ENCODE measurements at regions not wholly inside any gene's neighbourhood (a gene's known extent, or its start where the extent isn't known, plus 50 kb on each side); places are given as distances from the start of the nearest gene placed in this dataset.

DNA sequence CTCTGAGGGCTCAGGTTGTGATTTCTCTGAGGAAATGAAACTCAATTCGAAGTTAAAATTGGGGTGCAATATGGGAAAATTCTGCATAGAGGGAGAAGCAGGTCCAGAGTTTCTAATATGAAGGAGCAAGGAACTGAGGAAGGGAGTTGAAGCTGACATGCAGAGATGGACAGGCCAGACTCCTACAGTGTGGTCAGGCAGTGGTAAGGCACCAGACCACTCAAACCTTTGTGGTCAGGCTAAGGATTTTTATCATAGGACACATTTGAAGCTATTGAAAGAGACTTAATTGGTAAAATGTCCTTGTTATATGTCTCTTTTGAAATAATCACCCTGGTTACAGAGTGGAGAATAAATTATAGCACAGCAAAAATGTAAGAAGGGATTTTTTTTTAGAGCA is 1074.8 kb upstream of the CDH2 start:
- 73% methylated on average over 1 of the region's 1 CpG for WGBS (ENCODE audit: low lambda C conversion rate, missing lambda C conversion rate)

DNA sequence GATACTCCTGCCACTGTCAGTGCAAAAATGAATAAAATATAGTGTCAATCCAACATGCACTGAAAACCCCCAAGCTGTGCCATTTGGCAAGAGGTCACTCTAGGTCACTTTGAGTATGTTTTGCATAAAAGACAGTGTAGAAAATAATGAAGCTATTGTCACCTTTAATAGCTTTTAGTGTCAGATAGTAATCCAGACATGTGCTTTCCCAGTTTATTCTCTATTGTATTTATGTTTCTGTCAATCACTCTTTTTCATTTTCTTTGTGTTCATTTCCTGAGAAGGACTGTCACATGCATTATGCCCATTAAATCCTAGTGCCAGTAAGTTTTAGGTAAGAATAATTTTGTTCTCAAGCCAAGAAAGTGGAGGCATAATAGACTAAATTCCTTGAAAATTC is 1073.9 kb upstream of the CDH2 start:
- H3K27ac ChIP-seq = no peak overlapping the region
- H3K9me3 ChIP-seq (ENCODE audit: low read depth) = no peaks in the 10 kb centered on the region
- no peaks in the 10 kb centered on the region for H3K27me3 ChIP-seq

More for the DNA sequence above, 1074.8 kb upstream of the CDH2 start:
- Histone ChIP-seq H3K4me2 (no peak overlapping the region), H3K36me3 (replicated peaks; ENCODE audit: insufficient read depth, low read depth) (no peaks in the 10 kb centered on the region), H3K79me2 (no peaks in the 10 kb centered on the region), H4K20me1 (ENCODE audit: insufficient read depth, poor library complexity, severe bottlenecking) (no peaks in the 10 kb centered on the region), H3K27me3 (no peaks in the 10 kb centered on the region), H3K9me3 (ENCODE audit: low read depth) (no peaks in the 10 kb centered on the region), H3K4me1 (ENCODE audit: insufficient read depth) (no peaks in the 10 kb centered on the region), H3K9me2 (replicated peaks; ENCODE audit: insufficient read depth) (no peaks in the 10 kb centered on the region), H3K27ac (no peak overlapping the region), H3K4me3 (no peak overlapping the region), H2AFZ (no peak overlapping the region)
- TF ChIP-seq, protein P1, sequence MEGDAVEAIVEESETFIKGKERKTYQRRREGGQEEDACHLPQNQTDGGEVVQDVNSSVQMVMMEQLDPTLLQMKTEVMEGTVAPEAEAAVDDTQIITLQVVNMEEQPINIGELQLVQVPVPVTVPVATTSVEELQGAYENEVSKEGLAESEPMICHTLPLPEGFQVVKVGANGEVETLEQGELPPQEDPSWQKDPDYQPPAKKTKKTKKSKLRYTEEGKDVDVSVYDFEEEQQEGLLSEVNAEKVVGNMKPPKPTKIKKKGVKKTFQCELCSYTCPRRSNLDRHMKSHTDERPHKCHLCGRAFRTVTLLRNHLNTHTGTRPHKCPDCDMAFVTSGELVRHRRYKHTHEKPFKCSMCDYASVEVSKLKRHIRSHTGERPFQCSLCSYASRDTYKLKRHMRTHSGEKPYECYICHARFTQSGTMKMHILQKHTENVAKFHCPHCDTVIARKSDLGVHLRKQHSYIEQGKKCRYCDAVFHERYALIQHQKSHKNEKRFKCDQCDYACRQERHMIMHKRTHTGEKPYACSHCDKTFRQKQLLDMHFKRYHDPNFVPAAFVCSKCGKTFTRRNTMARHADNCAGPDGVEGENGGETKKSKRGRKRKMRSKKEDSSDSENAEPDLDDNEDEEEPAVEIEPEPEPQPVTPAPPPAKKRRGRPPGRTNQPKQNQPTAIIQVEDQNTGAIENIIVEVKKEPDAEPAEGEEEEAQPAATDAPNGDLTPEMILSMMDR (IDR thresholded peaks at IDR 0.05; ENCODE audit: poor library complexity) = no peak
- TF ChIP-seq EZH2 (IDR thresholded peaks at IDR 0.05; ENCODE audit: borderline replicate concordance) (no peak), EZH2phosphoT487 (IDR thresholded peaks at IDR 0.05; ENCODE audit: low read depth, severe bottlenecking, unreplicated experiment) (no peak)
- no peak for DNase-seq (ENCODE audit: low spot score)

DNA sequence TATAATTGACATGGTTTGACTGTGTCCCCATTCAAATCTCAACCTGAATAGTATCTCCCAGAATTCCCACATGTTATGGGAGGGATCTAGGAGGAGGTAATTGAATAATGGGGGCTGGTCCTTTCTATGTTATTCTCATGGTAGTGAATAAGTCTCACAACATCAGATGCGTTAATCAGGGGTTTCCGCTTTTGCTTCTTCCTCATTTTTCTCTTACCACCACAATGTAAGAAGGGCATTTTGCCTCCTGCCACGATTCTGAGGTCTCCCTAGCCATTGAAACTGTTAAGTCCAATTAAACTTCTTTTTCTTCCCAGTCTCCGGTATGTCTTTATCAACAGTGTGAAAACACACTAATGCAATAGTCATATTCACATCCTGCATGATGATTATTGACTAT is 1073.3 kb upstream of the CDH2 start:
- no peaks in the 10 kb centered on the region for H3K9me2 ChIP-seq (replicated peaks; ENCODE audit: insufficient read depth)
- no peak overlapping the region for H3K4me2 ChIP-seq
- no peak for DNase-seq (ENCODE audit: low spot score)
- no peak overlapping the region for H3K27ac ChIP-seq
- H2AFZ ChIP-seq = no peak overlapping the region
- H3K36me3 ChIP-seq (replicated peaks; ENCODE audit: insufficient read depth, low read depth) = no peaks in the 10 kb centered on the region
- 93% methylated on average over 4 of the region's 4 CpGs for WGBS (ENCODE audit: low lambda C conversion rate, missing lambda C conversion rate)
- H3K4me1 ChIP-seq (ENCODE audit: insufficient read depth) = no peaks in the 10 kb centered on the region
- TF ChIP-seq, protein P1 (IDR thresholded peaks at IDR 0.05; ENCODE audit: poor library complexity) = no peak
- TF ChIP-seq EZH2 (IDR thresholded peaks at IDR 0.05; ENCODE audit: borderline replicate concordance) = no peak
- TF ChIP-seq EZH2phosphoT487 (IDR thresholded peaks at IDR 0.05; ENCODE audit: low read depth, severe bottlenecking, unreplicated experiment) = no peak
- no peaks in the 10 kb centered on the region for H3K9me3 ChIP-seq (ENCODE audit: low read depth)
- no peaks in the 10 kb centered on the region for H3K79me2 ChIP-seq
- no peaks in the 10 kb centered on the region for H3K27me3 ChIP-seq
- no peaks in the 10 kb centered on the region for H4K20me1 ChIP-seq (ENCODE audit: insufficient read depth, poor library complexity, severe bottlenecking)
- H3K4me3 ChIP-seq = no peak overlapping the region

More for the DNA sequence above, 1073.9 kb upstream of the CDH2 start:
- H3K9me2 ChIP-seq (replicated peaks; ENCODE audit: insufficient read depth) = no peaks in the 10 kb centered on the region
- no peak overlapping the region for H3K4me3 ChIP-seq
- H3K36me3 ChIP-seq (replicated peaks; ENCODE audit: insufficient read depth, low read depth) = no peaks in the 10 kb centered on the region
- no peak for DNase-seq (ENCODE audit: low spot score)
- no peaks in the 10 kb centered on the region for H3K4me1 ChIP-seq (ENCODE audit: insufficient read depth)
- TF ChIP-seq EZH2phosphoT487 (IDR thresholded peaks at IDR 0.05; ENCODE audit: low read depth, severe bottlenecking, unreplicated experiment) = no peak
- TF ChIP-seq EZH2 (IDR thresholded peaks at IDR 0.05; ENCODE audit: borderline replicate concordance) = no peak
- TF ChIP-seq, protein P1 (IDR thresholded peaks at IDR 0.05; ENCODE audit: poor library complexity) = no peak
- H4K20me1 ChIP-seq (ENCODE audit: insufficient read depth, poor library complexity, severe bottlenecking) = no peaks in the 10 kb centered on the region
- no peak overlapping the region for H2AFZ ChIP-seq
- no peaks in the 10 kb centered on the region for H3K79me2 ChIP-seq
- no peak overlapping the region for H3K4me2 ChIP-seq

DNA sequence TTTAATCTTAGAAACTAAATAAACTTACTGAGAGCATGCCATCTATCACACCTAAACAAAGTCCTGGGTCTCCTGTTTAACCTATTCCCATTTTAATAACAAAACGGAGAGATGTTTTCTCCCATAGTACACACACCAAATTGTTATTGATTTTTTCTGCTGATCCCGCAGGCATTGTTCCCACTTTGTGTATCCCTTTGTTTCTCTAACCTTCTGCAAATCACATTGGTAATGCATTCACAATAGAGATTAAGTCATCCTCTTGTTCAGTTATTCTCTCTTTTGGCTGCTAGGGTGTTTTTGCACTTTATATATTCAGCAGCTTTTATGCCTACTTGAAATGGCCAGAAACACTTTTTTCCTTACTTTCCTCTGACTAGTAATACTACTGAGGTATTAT is 1071.9 kb upstream of the CDH2 start:
- H2AFZ ChIP-seq = no peak overlapping the region
- 67% methylated on average over 2 of the region's 2 CpGs for WGBS (ENCODE audit: low lambda C conversion rate, missing lambda C conversion rate)

More for the DNA sequence above, 1071.9 kb upstream of the CDH2 start:
- no peak for DNase-seq (ENCODE audit: low spot score)
- H4K20me1 ChIP-seq (ENCODE audit: insufficient read depth, poor library complexity, severe bottlenecking) = no peaks in the 10 kb centered on the region
- no peaks in the 10 kb centered on the region for H3K36me3 ChIP-seq (replicated peaks; ENCODE audit: insufficient read depth, low read depth)
- H3K9me2 ChIP-seq (replicated peaks; ENCODE audit: insufficient read depth) = no peaks in the 10 kb centered on the region
- no peaks in the 10 kb centered on the region for H3K4me1 ChIP-seq (ENCODE audit: insufficient read depth)
- TF ChIP-seq EZH2 (IDR thresholded peaks at IDR 0.05; ENCODE audit: borderline replicate concordance) = no peak
- TF ChIP-seq EZH2phosphoT487 (IDR thresholded peaks at IDR 0.05; ENCODE audit: low read depth, severe bottlenecking, unreplicated experiment) = no peak
- TF ChIP-seq, protein P1 (IDR thresholded peaks at IDR 0.05; ENCODE audit: poor library complexity) = no peak
- no peaks in the 10 kb centered on the region for H3K79me2 ChIP-seq
- no peak overlapping the region for H3K4me2 ChIP-seq
- no peak overlapping the region for H3K27ac ChIP-seq
- H3K9me3 ChIP-seq (ENCODE audit: low read depth) = no peaks in the 10 kb centered on the region
- H3K27me3 ChIP-seq = no peaks in the 10 kb centered on the region
- no peak overlapping the region for H3K4me3 ChIP-seq

Measured in hepatocyte (in vitro differentiated cells).